ENCODE measurements at regions not wholly inside any gene's neighbourhood (a gene's known extent, or its start where the extent isn't known, plus 50 kb on each side); places are given as distances from the start of the nearest gene placed in this dataset.
A peak's percentile ranks its signal among the peaks of the same experiment; 100 is the strongest.
"Not testable (repeated sequence)": the region's sequence is repeated elsewhere in the genome, so short reads cannot be mapped to it uniquely, and the experiment has no call there.

DNA sequence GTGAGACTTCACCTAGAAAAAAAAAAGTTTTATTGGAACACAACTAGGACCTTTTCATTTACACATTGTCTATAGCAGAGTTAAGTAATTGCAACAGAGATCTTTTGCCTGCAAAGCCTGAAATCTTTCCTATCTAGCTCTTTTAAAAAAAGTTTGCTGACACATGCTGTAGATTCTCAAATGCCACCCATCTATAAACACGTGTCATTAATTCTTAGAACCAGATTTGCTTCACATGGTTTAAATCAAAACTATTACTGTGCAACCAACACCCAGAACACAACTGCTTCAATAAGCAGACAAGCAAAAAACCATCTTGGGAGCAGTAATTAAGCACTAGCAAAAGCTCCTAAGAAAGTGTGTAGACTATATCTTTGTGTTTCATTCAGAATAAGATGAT lies 55.0 kb downstream of the OXSM start:
- no peak overlapping the region for H3K4me3 Mint-ChIP-seq
- no peak for DNase-seq (ENCODE audit: low spot score)
- H3K36me3 Mint-ChIP-seq (ENCODE audit: low read depth), result no peaks in the 10 kb centered on the region
- peaks cover 29% of the 10 kb centered on the region for H3K27me3 Mint-ChIP-seq (ENCODE audit: low read depth)
- H3K4me1 Mint-ChIP-seq (ENCODE audit: low read depth), result no peaks in the 10 kb centered on the region
- no peak overlapping the region for H3K27ac Mint-ChIP-seq
- H3K9me3 Mint-ChIP-seq, result no peaks in the 10 kb centered on the region

GRCh38 chr3:25846282-25846681 lies 56.4 kb downstream of the OXSM start:
- no peaks in the 10 kb centered on the region for H3K4me1 Mint-ChIP-seq (ENCODE audit: low read depth)
- H3K9me3 Mint-ChIP-seq, result no peaks in the 10 kb centered on the region
- H3K27ac Mint-ChIP-seq, result no peak overlapping the region
- no peaks in the 10 kb centered on the region for H3K36me3 Mint-ChIP-seq (ENCODE audit: low read depth)
- H3K4me3 Mint-ChIP-seq, result no peak overlapping the region
- H3K27me3 Mint-ChIP-seq (ENCODE audit: low read depth), result peaks cover 19% of the 10 kb centered on the region
- DNase-seq (ENCODE audit: low spot score), result no peak

DNA sequence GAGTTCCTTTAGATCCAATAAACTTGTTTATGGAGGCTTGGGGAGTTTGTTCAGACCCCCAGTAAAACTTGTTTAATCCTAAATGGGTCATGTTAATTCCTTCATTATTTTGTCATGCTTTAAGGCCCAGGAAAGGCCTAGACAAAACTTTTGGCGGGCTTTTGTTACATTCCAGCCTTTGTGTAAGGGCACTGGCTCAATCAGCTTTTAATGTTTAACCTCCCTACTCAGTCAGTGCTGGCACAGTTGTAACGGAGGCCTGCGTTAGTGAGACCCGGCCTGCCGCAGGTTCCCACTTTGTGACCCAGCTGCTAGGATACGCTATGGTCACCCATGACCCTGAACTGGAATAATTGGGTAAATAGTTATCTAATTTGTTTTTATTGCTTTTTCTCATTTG lies 59.2 kb downstream of the OXSM start:
- Mint-ChIP-seq H3K9me3 (no peaks in the 10 kb centered on the region), H3K27me3 (ENCODE audit: low read depth) (peaks cover 8% of the 10 kb centered on the region)
- DNase-seq (ENCODE audit: low spot score), result no peak

GRCh38 chr3:25849641-25850385 lies 59.9 kb downstream of the OXSM start:
- Mint-ChIP-seq H3K36me3 (ENCODE audit: low read depth) (no peaks in the 10 kb centered on the region), H3K27ac (no peak overlapping the region), H3K9me3 (no peaks in the 10 kb centered on the region), H3K27me3 (ENCODE audit: low read depth) (peaks cover 8% of the 10 kb centered on the region), H3K4me1 (ENCODE audit: low read depth) (no peaks in the 10 kb centered on the region), H3K4me3 (no peak overlapping the region)
- no peak for DNase-seq (ENCODE audit: low spot score)

More for the DNA sequence above, 59.2 kb downstream of the OXSM start:
- H3K27ac Mint-ChIP-seq, result no peak overlapping the region
- H3K36me3 Mint-ChIP-seq (ENCODE audit: low read depth), result no peaks in the 10 kb centered on the region
- H3K4me1 Mint-ChIP-seq (ENCODE audit: low read depth), result no peaks in the 10 kb centered on the region
- no peak overlapping the region for H3K4me3 Mint-ChIP-seq

GRCh38 chr3:25851693-25852259 lies 61.9 kb downstream of the OXSM start:
- not testable (repeated sequence) for H3K27me3 Mint-ChIP-seq (ENCODE audit: low read depth); H3K36me3 Mint-ChIP-seq (ENCODE audit: low read depth); DNase-seq (ENCODE audit: low spot score); H3K4me1 Mint-ChIP-seq (ENCODE audit: low read depth); H3K27ac Mint-ChIP-seq; H3K4me3 Mint-ChIP-seq; H3K9me3 Mint-ChIP-seq

- Mint-ChIP-seq H3K36me3 (ENCODE audit: low read depth) (no peaks in the 10 kb centered on the region), H3K4me1 (ENCODE audit: low read depth) (peaks cover 8% of the 10 kb centered on the region), H3K4me3 (no peak overlapping the region), H3K9me3 (no peaks in the 10 kb centered on the region), H3K27me3 (ENCODE audit: low read depth) (peaks cover 3% of the 10 kb centered on the region), H3K27ac (no peak overlapping the region)
- DNase-seq (ENCODE audit: low spot score), result no peak
Measured at GRCh38 chr3:25854214-25854613, 64.3 kb downstream of the OXSM start.

DNA sequence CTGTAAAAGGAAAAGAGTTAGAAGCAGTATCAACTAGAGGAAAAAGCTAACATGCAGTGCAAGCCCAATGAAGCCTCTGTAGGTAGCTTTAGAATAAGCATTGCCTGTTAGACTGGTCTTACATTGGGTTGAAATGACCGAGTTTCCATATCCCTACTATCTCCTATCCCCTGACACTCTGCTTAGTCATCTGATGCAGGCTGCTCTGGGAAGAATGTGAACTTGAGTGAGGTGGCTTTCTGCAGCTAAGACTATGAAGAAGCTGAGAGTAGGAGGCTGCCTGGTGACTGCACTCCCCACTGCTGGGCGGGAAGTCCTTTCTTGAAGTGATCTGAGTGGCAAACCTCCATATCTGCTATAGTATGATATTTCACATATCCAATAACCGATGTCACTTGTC lies 64.7 kb downstream of the OXSM start:
- no peaks in the 10 kb centered on the region for H3K36me3 Mint-ChIP-seq (ENCODE audit: low read depth)
- H3K9me3 Mint-ChIP-seq, result no peaks in the 10 kb centered on the region
- no peak for DNase-seq (ENCODE audit: low spot score)
- H3K4me3 Mint-ChIP-seq, result no peak overlapping the region
- peaks cover 8% of the 10 kb centered on the region for H3K4me1 Mint-ChIP-seq (ENCODE audit: low read depth)
- H3K27ac Mint-ChIP-seq, result no peak overlapping the region
- H3K27me3 Mint-ChIP-seq (ENCODE audit: low read depth), result peaks cover 3% of the 10 kb centered on the region

- Mint-ChIP-seq H3K9me3 (no peaks in the 10 kb centered on the region), H3K4me1 (ENCODE audit: low read depth) (peaks cover 8% of the 10 kb centered on the region), H3K4me3 (no peak overlapping the region), H3K27me3 (ENCODE audit: low read depth) (peaks cover 3% of the 10 kb centered on the region), H3K36me3 (ENCODE audit: low read depth) (no peaks in the 10 kb centered on the region), H3K27ac (no peak overlapping the region)
- DNase-seq (ENCODE audit: low spot score), result no peak
Measured at GRCh38 chr3:25855266-25855784, 65.4 kb downstream of the OXSM start.

DNA sequence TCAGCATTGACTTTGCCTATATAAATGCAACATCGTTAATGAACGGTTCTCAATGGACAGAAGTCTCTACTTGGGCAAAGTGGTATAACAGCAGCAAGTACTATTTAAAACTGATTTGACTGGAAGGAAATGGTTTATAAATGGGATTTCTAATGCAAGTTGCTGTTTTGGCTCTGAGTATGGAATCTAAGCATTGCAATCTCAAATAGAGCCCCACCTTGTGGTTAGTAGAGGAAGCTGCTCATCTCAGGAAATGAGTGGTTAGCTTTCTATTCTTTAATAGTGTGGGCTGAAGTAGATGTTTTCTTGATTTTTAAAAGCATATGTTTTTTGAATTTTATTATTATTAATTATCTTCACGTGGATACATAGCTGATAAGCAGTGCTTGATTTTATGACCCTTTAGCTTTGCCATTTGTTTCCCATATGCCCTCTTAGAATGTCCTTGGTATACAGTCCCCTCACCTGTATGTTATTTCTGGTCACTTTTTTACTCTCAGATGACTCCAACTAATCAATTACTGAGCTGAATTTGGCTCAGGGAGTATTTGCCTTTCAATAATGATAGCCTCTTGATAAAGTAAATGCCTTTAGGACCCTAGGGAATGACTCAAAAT lies 67.1 kb downstream of the OXSM start:
- peaks cover 8% of the 10 kb centered on the region for H3K4me1 Mint-ChIP-seq (ENCODE audit: low read depth)

GRCh38 chr3:25861566-25861965 lies 71.7 kb downstream of the OXSM start:
- Mint-ChIP-seq H3K27me3 (ENCODE audit: low read depth) (peaks cover 2% of the 10 kb centered on the region), H3K4me1 (ENCODE audit: low read depth) (peaks cover 6% of the 10 kb centered on the region), H3K9me3 (no peaks in the 10 kb centered on the region), H3K36me3 (ENCODE audit: low read depth) (no peaks in the 10 kb centered on the region), H3K4me3 (no peak overlapping the region), H3K27ac (no peak overlapping the region)
- DNase-seq (ENCODE audit: low spot score), result no peak

More for the DNA sequence above, 67.1 kb downstream of the OXSM start:
- Mint-ChIP-seq H3K27me3 (ENCODE audit: low read depth) (peaks cover 3% of the 10 kb centered on the region), H3K27ac (peak overlapping the region; percentile 35), H3K36me3 (ENCODE audit: low read depth) (no peaks in the 10 kb centered on the region), H3K4me3 (no peak overlapping the region), H3K9me3 (no peaks in the 10 kb centered on the region)
- no peak for DNase-seq (ENCODE audit: low spot score)

GRCh38 chr3:25863011-25863415 lies 73.1 kb downstream of the OXSM start:
- H3K4me3 Mint-ChIP-seq, result no peak overlapping the region
- no peak overlapping the region for H3K27ac Mint-ChIP-seq
- H3K27me3 Mint-ChIP-seq (ENCODE audit: low read depth), result peaks cover 2% of the 10 kb centered on the region
- DNase-seq (ENCODE audit: low spot score), result no peak
- H3K36me3 Mint-ChIP-seq (ENCODE audit: low read depth), result no peaks in the 10 kb centered on the region
- H3K4me1 Mint-ChIP-seq (ENCODE audit: low read depth), result no peaks in the 10 kb centered on the region
- H3K9me3 Mint-ChIP-seq, result no peaks in the 10 kb centered on the region

GRCh38 chr3:25863416-25863959 lies 73.6 kb downstream of the OXSM start:
- Mint-ChIP-seq H3K27me3 (ENCODE audit: low read depth) (peaks cover 2% of the 10 kb centered on the region), H3K4me3 (no peak overlapping the region), H3K9me3 (no peaks in the 10 kb centered on the region), H3K36me3 (ENCODE audit: low read depth) (no peaks in the 10 kb centered on the region), H3K27ac (no peak overlapping the region), H3K4me1 (ENCODE audit: low read depth) (no peaks in the 10 kb centered on the region)
- no peak for DNase-seq (ENCODE audit: low spot score)

DNA sequence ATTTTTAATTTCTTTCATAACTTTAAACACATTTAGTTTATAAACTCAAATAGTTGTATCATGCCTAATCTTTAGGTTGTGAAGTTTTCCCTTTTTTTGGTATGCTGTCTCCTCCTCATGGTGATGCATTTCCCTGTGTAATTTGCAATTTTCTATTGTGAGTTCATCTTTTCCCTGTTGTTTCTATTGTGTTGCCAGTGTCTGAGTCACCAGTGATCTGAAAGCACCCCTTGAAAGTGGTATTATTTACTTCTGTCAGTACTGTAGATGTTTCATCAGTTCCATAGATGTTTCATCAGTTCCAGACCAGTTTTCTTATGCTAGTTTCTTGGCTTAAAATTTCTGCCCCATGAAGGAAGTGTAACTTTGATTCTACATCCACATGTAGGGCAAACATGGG lies 80.6 kb downstream of the OXSM start:
- H3K4me1 Mint-ChIP-seq (ENCODE audit: low read depth), result no peaks in the 10 kb centered on the region
- no peaks in the 10 kb centered on the region for H3K36me3 Mint-ChIP-seq (ENCODE audit: low read depth)

GRCh38 chr3:25872200-25872877 lies 82.4 kb downstream of the OXSM start:
- H3K4me1 Mint-ChIP-seq (ENCODE audit: low read depth), result no peaks in the 10 kb centered on the region
- H3K4me3 Mint-ChIP-seq, result no peak overlapping the region
- H3K27me3 Mint-ChIP-seq (ENCODE audit: low read depth), result no peaks in the 10 kb centered on the region
- peak overlapping the region; percentile 28 for H3K27ac Mint-ChIP-seq
- H3K9me3 Mint-ChIP-seq, result no peaks in the 10 kb centered on the region
- no peak for DNase-seq (ENCODE audit: low spot score)
- H3K36me3 Mint-ChIP-seq (ENCODE audit: low read depth), result no peaks in the 10 kb centered on the region

More for the DNA sequence above, 80.6 kb downstream of the OXSM start:
- Mint-ChIP-seq H3K27me3 (ENCODE audit: low read depth) (no peaks in the 10 kb centered on the region), H3K27ac (no peak overlapping the region), H3K4me3 (no peak overlapping the region), H3K9me3 (no peaks in the 10 kb centered on the region)
- DNase-seq (ENCODE audit: low spot score), result no peak
